ENCODE measurements at regions not wholly inside any gene's neighbourhood (a gene's known extent, or its start where the extent isn't known, plus 50 kb on each side); places are given as distances from the start of the nearest gene placed in this dataset.

DNA sequence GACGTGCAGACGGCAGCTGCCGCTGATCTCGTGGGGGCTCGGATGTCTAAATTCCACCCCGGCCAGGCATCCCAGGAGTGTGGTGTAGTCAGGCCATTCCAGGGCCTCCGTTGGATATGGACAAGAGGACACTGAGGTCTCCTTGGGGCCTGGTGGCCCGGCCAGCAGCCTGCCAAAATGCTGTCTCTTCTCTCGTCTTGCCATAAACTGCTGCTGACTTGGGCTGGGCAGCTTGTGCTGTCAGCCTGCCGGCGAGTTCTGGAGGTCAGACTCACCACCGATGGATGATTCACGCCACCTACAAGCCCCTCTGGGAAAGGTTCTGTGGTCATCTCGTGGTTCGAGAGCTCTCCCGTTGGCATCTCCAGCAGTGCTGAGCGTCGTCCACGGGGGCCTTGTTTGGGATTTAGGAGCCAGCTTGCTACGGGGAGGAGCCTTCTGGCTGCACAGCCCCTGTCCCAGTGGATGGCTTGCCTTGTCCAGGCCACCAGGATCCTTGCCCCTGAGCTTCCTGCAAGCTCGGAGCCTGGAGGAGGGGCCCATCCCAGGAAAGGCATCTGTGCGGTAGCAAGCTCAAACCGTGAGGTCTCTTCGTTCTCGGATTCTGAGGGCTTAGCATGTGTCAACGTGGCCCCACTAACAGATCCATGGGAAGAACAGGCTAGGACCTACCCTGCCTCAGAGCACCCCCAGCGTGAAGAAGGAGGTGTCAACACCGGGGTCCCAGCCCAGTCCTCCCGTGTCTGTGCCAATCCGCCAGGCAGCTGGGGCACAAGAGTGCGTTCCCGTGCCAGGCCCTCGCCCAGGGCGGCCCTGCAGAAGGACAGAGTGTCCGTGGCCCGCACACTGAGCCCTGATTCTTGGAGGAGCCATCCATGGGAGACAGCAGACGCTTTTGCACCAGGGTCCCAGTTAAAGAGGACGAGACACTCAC is 1114.1 kb downstream of the BRD1 start:
- H3K27ac ChIP-seq (ENCODE audit: low read length in 2 of 2) = no peak overlapping the region
- peaks cover 7% of the 10 kb centered on the region for H3K27me3 Mint-ChIP-seq
- no peaks in the 10 kb centered on the region for H4K20me1 ChIP-seq (ENCODE audit: control insufficient read depth, insufficient read depth, low read length, poor library complexity, severe bottlenecking)
- H3K4me3 ChIP-seq (ENCODE audit: control extremely low read depth in 1 of 5, extremely low read depth in 1 of 5, insufficient read depth in 1 of 5, low read depth in 2 of 5, low read length in 4 of 5) = no peak overlapping the region
- no peak overlapping the region for H3K27ac Mint-ChIP-seq
- H2AFZ ChIP-seq (ENCODE audit: insufficient read depth, low read depth, low read length, poor library complexity, severe bottlenecking) = no peak overlapping the region
- intact Hi-C loops (cut with micrococcal nuclease) = no loop called here
- H3K4me1 Mint-ChIP-seq = no peaks in the 10 kb centered on the region
- no peak overlapping the region for H3K4me3 Mint-ChIP-seq
- H3K9me3 Mint-ChIP-seq (ENCODE audit: insufficient read depth) = no peaks in the 10 kb centered on the region
- WGBS (ENCODE audit: insufficient coverage) = 89% methylated on average over 38 of the region's 38 CpGs
- H3K4me2 ChIP-seq (replicated peaks; ENCODE audit: low read depth, low read length, poor library complexity, severe bottlenecking) = no peak overlapping the region
- no peaks in the 10 kb centered on the region for H3K36me3 ChIP-seq (replicated peaks in 1 of 2; ENCODE audit: control extremely low read depth in 1 of 2, control insufficient read depth in 1 of 2, extremely low read depth in 1 of 2, insufficient read depth in 2 of 2, low read length in 1 of 2)
- ATAC-seq (ENCODE audit: low read depth) (no peak), DNase-seq (no peak)
- H3K9me3 ChIP-seq (ENCODE audit: control extremely low read depth in 1 of 3, control insufficient read depth in 2 of 3, insufficient read depth in 1 of 3, low read length in 2 of 3) = peaks cover 0 to 34% (median 0%) of the 10 kb centered on the region in 3 donors
- no peaks in the 10 kb centered on the region for H3K27me3 ChIP-seq (replicated peaks in 1 of 4; ENCODE audit: control extremely low read depth in 1 of 4, control insufficient read depth in 3 of 4, insufficient read depth in 4 of 4, low read length in 3 of 4)
- H3K79me2 ChIP-seq (ENCODE audit: control insufficient read depth, insufficient read depth, low read length) = no peaks in the 10 kb centered on the region
- no peak for TF ChIP-seq EZH2 (IDR thresholded peaks at IDR 0.05; ENCODE audit: borderline replicate concordance, insufficient read depth, low read depth, low read length, poor library complexity, severe bottlenecking)
- TF ChIP-seq, protein P1, sequence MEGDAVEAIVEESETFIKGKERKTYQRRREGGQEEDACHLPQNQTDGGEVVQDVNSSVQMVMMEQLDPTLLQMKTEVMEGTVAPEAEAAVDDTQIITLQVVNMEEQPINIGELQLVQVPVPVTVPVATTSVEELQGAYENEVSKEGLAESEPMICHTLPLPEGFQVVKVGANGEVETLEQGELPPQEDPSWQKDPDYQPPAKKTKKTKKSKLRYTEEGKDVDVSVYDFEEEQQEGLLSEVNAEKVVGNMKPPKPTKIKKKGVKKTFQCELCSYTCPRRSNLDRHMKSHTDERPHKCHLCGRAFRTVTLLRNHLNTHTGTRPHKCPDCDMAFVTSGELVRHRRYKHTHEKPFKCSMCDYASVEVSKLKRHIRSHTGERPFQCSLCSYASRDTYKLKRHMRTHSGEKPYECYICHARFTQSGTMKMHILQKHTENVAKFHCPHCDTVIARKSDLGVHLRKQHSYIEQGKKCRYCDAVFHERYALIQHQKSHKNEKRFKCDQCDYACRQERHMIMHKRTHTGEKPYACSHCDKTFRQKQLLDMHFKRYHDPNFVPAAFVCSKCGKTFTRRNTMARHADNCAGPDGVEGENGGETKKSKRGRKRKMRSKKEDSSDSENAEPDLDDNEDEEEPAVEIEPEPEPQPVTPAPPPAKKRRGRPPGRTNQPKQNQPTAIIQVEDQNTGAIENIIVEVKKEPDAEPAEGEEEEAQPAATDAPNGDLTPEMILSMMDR (IDR thresholded peaks at IDR 0.05) = no peak
- ChIA-PET POLR2A (no interaction called here), CTCF (no interaction called here)
- H3K4me1 ChIP-seq (ENCODE audit: control insufficient read depth in 2 of 2, insufficient read depth in 2 of 2, low read length in 2 of 2) = no peaks in the 10 kb centered on the region
- H3K9ac ChIP-seq (ENCODE audit: low read length) = no peak overlapping the region

GRCh38 chr22:48712558-48713271 is 1115.0 kb downstream of the BRD1 start:
- POLR2A ChIA-PET = no interaction called here
- no peak overlapping the region for H3K27ac ChIP-seq (ENCODE audit: low read length in 2 of 2)
- no peaks in the 10 kb centered on the region for H4K20me1 ChIP-seq (ENCODE audit: control insufficient read depth, insufficient read depth, low read length, poor library complexity, severe bottlenecking)
- H2AFZ ChIP-seq (ENCODE audit: insufficient read depth, low read depth, low read length, poor library complexity, severe bottlenecking) = no peak overlapping the region
- CTCF ChIA-PET = no interaction called here
- DNase-seq (no peak), ATAC-seq (ENCODE audit: low read depth) (no peak)
- intact Hi-C loops (cut with micrococcal nuclease) = no loop called here
- no peak overlapping the region for H3K9ac ChIP-seq (ENCODE audit: low read length)
- no peaks in the 10 kb centered on the region for H3K27me3 ChIP-seq (replicated peaks in 1 of 4; ENCODE audit: control extremely low read depth in 1 of 4, control insufficient read depth in 3 of 4, insufficient read depth in 4 of 4, low read length in 3 of 4)
- TF ChIP-seq EZH2 (IDR thresholded peaks at IDR 0.05; ENCODE audit: borderline replicate concordance, insufficient read depth, low read depth, low read length, poor library complexity, severe bottlenecking) = no peak
- TF ChIP-seq, protein P1 (IDR thresholded peaks at IDR 0.05) = no peak
- H3K36me3 ChIP-seq (replicated peaks in 1 of 2; ENCODE audit: control extremely low read depth in 1 of 2, control insufficient read depth in 1 of 2, extremely low read depth in 1 of 2, insufficient read depth in 2 of 2, low read length in 1 of 2) = no peaks in the 10 kb centered on the region
- H3K9me3 ChIP-seq (ENCODE audit: control extremely low read depth in 1 of 3, control insufficient read depth in 2 of 3, insufficient read depth in 1 of 3, low read length in 2 of 3) = peaks cover 0 to 28% (median 0%) of the 10 kb centered on the region in 3 donors
- 87% methylated on average over 10 of the region's 16 CpGs for whole genome bisulfite sequencing (ENCODE audit: insufficient coverage)
- no peak overlapping the region for H3K4me3 ChIP-seq (ENCODE audit: control extremely low read depth in 1 of 5, extremely low read depth in 1 of 5, insufficient read depth in 1 of 5, low read depth in 2 of 5, low read length in 4 of 5)
- no peaks in the 10 kb centered on the region for H3K79me2 ChIP-seq (ENCODE audit: control insufficient read depth, insufficient read depth, low read length)
- no peaks in the 10 kb centered on the region for H3K4me1 Mint-ChIP-seq
- H3K4me1 ChIP-seq (ENCODE audit: control insufficient read depth in 2 of 2, insufficient read depth in 2 of 2, low read length in 2 of 2) = no peaks in the 10 kb centered on the region
- H3K4me2 ChIP-seq (replicated peaks; ENCODE audit: low read depth, low read length, poor library complexity, severe bottlenecking) = no peak overlapping the region
- no peaks in the 10 kb centered on the region for H3K9me3 Mint-ChIP-seq (ENCODE audit: insufficient read depth)
- H3K4me3 Mint-ChIP-seq = no peak overlapping the region
- peaks cover 7% of the 10 kb centered on the region for H3K27me3 Mint-ChIP-seq
- no peak overlapping the region for H3K27ac Mint-ChIP-seq
